Naive thymus-derived CD4-positive, alpha-beta T cell (primary cell): ENCODE measurements at regions not wholly inside any gene's neighbourhood (a gene's known extent, or its start where the extent isn't known, plus 50 kb on each side); places are given as distances from the start of the nearest gene placed in this dataset.

Source experiments
- ATAC-seq: fragments of 150-1000 bp; cut with Tn5 transposase; 2 replicates; pipeline ENCODE4 v1.10.0; 2021; ENCODE audit warnings: mild to moderate bottlenecking, moderate library complexity
- CTCF ChIA-PET: fragments of 350-600 bp; sonication (Branson Sonifier 250); formaldehyde crosslinking; loops from one replicate; lab custom pipeline; 2021; ENCODE audit warnings: antibody characterized with exemption; lab: Charles Lee
- POLR2A ChIA-PET: fragments of 350-600 bp; sonication (Branson Sonifier 250); formaldehyde crosslinking; loops from one replicate; lab custom pipeline; 2021; ENCODE audit warnings: antibody characterized with exemption, inconsistent platforms; lab: Charles Lee
- DNase-seq, 9 donors: peaks; one replicate each; pipeline versions ENCODE4 v3.0.0 to v3.0.0-alpha.2; 2020 to 2022; ENCODE audit warnings: mixed read lengths in 1 of 9
- H3K27ac ChIP-seq: one replicate; pipeline ENCODE4 v1.7.0; 2013; ENCODE audit warnings: mild to moderate bottlenecking, low read depth, low read length, moderate library complexity
- H3K27me3 ChIP-seq, 2 donors: one replicate each; pipeline ENCODE4 v1.7.0; 2013; ENCODE audit warnings: low read length in 2 of 2, mild to moderate bottlenecking in 2 of 2, moderate library complexity in 2 of 2; ENCODE audit not compliant: control insufficient read depth in 2 of 2, insufficient read depth in 2 of 2
- H3K36me3 ChIP-seq, 3 experiments: 1 replicate in 2 of 3; 2 replicates in 1 of 3; pipeline ENCODE4 v1.7.0; 2013; ENCODE audit warnings: low read length in 3 of 3, mild to moderate bottlenecking in 3 of 3, moderate library complexity in 1 of 3; ENCODE audit not compliant: insufficient read depth in 3 of 3, control insufficient read depth in 2 of 3
- H3K4me1 ChIP-seq, 2 donors: one replicate each; pipeline ENCODE4 v1.7.0; 2013; ENCODE audit warnings: low read length in 2 of 2, mild to moderate bottlenecking in 2 of 2, moderate library complexity in 1 of 2; ENCODE audit not compliant: control insufficient read depth in 2 of 2, insufficient read depth in 2 of 2
- H3K4me3 ChIP-seq: 2 replicates; pipeline ENCODE4 v1.7.0; 2013; ENCODE audit warnings: mild to moderate bottlenecking, low read length
- H3K9me3 ChIP-seq, 3 experiments: 1 replicate in 2 of 3; 2 replicates in 1 of 3; pipeline ENCODE4 v1.7.0; 2013; ENCODE audit warnings: low read length in 3 of 3; ENCODE audit not compliant: control insufficient read depth in 2 of 3
- H3K27ac Mint-ChIP-seq, 9 donors: one replicate each; pipeline ENCODE4 v1.8.0; 2020 to 2022; ENCODE audit warnings: mixed read lengths in 9 of 9, mild to moderate bottlenecking in 8 of 9, moderate library complexity in 5 of 9, inconsistent platforms in 2 of 9
- H3K27me3 Mint-ChIP-seq, 5 donors: one replicate each; pipeline ENCODE4 v1.8.0; 2021 to 2022; ENCODE audit warnings: mixed read lengths in 5 of 5, mild to moderate bottlenecking in 1 of 5
- H3K36me3 Mint-ChIP-seq, 5 donors: one replicate each; pipeline ENCODE4 v1.8.0; 2020 to 2022; ENCODE audit warnings: mixed read lengths in 5 of 5, mild to moderate bottlenecking in 3 of 5, inconsistent platforms in 1 of 5
- H3K4me1 Mint-ChIP-seq, 7 donors: one replicate each; pipeline ENCODE4 v1.8.0; 2020 to 2022; ENCODE audit warnings: mixed read lengths in 7 of 7, mild to moderate bottlenecking in 3 of 7, inconsistent platforms in 1 of 7
- H3K4me3 Mint-ChIP-seq, 10 donors: one replicate each; pipeline ENCODE4 v1.8.0; 2020 to 2022; ENCODE audit warnings: mild to moderate bottlenecking in 10 of 10, mixed read lengths in 10 of 10, moderate library complexity in 6 of 10, inconsistent platforms in 2 of 10
- H3K9me3 Mint-ChIP-seq, 11 donors: one replicate each; pipeline ENCODE4 v1.8.0; 2020 to 2022; ENCODE audit warnings: mixed read lengths in 11 of 11, mild to moderate bottlenecking in 4 of 11, inconsistent platforms in 1 of 11, moderate library complexity in 1 of 11
- intact Hi-C, 2 donors: fragments of 100-400 bp; cut with micrococcal nuclease; formaldehyde crosslinking; loops; one replicate each; pipeline ENCODE4 v1.15.1; 2023

DNA sequence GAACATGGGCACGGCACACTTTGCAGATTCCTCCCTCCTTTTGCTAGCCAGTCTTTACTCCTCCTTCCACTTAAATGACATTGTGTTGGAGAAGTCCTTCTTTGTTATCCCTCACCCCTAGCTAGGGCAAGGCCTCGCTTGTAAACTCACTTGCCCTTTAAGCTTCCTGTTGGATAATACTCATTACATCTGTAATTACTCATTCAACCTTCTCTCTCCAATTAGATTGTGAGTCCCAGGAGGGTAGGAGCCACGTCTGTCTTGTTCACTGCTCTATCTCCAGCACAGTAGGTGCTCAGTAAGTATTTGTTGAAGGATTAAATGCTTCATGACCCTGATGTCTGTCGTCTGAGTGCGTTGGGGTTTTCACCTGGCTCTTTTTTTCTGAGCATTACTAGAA lies 98.7 kb upstream of the USP24 start:
- DNase-seq (no peak), ATAC-seq (no peak)
- H3K36me3 Mint-ChIP-seq: no peaks in the 10 kb centered on the region
- no peaks in the 10 kb centered on the region for H3K36me3 ChIP-seq
- no peaks in the 10 kb centered on the region for H3K9me3 ChIP-seq
- peaks cover 0 to 9% (median 4%) of the 10 kb centered on the region in 7 donors for H3K4me1 Mint-ChIP-seq
- no peaks in the 10 kb centered on the region for H3K4me1 ChIP-seq
- no peaks in the 10 kb centered on the region for H3K27me3 ChIP-seq
- no peak overlapping the region for H3K4me3 ChIP-seq
- POLR2A ChIA-PET: no interaction called here
- H3K9me3 Mint-ChIP-seq: no peaks in the 10 kb centered on the region
- intact Hi-C loops: no loop called here
- no peak overlapping the region for H3K27ac Mint-ChIP-seq
- peaks cover 0 to 3% (median 0%) of the 10 kb centered on the region in 5 donors for H3K27me3 Mint-ChIP-seq
- CTCF ChIA-PET: no interaction called here
- no peak overlapping the region for H3K27ac ChIP-seq
- H3K4me3 Mint-ChIP-seq: no peak overlapping the region

DNA sequence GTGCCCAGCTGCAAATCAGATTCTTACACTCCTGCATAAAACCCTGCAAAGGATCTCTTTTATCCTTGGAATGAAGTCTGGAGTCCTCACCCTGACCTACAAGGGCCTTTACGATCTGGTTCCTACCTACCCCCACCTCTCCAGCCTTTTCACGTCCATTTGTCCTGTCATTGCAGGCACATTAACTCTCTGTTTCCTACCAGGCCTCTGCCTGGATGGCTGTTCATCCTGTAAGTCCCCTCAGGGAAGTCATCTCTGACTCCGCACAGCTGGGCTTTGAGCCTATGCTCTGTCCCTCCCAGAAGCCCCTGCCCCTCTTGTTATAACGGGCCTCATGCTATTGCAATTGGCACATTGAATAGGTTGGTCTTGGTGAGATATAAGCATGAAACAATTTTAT lies 96.8 kb upstream of the USP24 start:
- CTCF ChIA-PET: no interaction called here
- peaks cover 0 to 5% (median 3%) of the 10 kb centered on the region in 7 donors for H3K4me1 Mint-ChIP-seq
- Histone ChIP-seq H3K4me3 (no peak overlapping the region), H3K27me3 (no peaks in the 10 kb centered on the region), H3K36me3 (no peaks in the 10 kb centered on the region), H3K4me1 (no peaks in the 10 kb centered on the region), H3K27ac (no peak overlapping the region), H3K9me3 (no peaks in the 10 kb centered on the region)
- peaks cover 0 to 12% (median under 1%) of the 10 kb centered on the region in 5 donors for H3K27me3 Mint-ChIP-seq
- H3K36me3 Mint-ChIP-seq: no peaks in the 10 kb centered on the region
- intact Hi-C loops: no loop called here
- no peak for ATAC-seq
- H3K9me3 Mint-ChIP-seq: peaks cover 0 to under 1% (median 0%) of the 10 kb centered on the region in 11 donors
- POLR2A ChIA-PET: no interaction called here
- H3K27ac Mint-ChIP-seq: no peak overlapping the region
- no peak overlapping the region for H3K4me3 Mint-ChIP-seq
- no peak for DNase-seq

DNA sequence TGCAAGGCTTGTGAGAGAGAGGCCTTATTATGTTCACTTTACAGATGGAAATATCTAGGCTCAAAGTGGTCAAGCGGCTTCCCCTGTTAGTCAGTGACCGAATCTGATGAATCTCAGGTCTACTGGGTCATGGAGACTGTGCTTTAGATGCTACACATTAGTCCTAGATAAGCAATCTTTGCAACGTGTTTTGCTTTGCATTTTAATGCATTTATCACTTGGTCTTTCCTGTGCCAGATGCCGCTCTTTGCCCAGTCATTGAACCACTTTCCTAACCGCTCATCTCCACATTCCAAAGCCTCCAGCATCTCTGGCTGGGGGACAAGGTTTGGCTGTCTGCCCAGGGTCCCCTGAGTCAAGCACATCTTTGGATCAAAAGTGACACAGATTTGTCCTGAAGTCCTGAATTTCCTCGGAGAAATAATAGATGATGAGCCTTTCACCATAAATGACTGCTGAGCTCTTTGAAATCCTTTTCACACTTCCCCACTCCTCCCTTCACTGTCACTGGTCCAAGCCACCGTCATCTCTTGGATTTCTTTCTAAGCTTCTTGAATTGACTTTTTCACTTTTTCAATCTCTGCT lies 96.0 kb upstream of the USP24 start:
- no peaks in the 10 kb centered on the region for H3K27me3 ChIP-seq
- H3K27me3 Mint-ChIP-seq: peaks cover 0 to 12% (median 2%) of the 10 kb centered on the region in 5 donors
- H3K4me3 Mint-ChIP-seq: no peak overlapping the region
- peaks cover 0 to 3% (median 0%) of the 10 kb centered on the region in 7 donors for H3K4me1 Mint-ChIP-seq
- H3K36me3 ChIP-seq: no peaks in the 10 kb centered on the region
- peaks cover 0 to 2% (median 0%) of the 10 kb centered on the region in 11 donors for H3K9me3 Mint-ChIP-seq
- no peak overlapping the region for H3K4me3 ChIP-seq
- POLR2A ChIA-PET: no interaction called here
- no peak for ATAC-seq
- no peak overlapping the region for H3K27ac ChIP-seq
- no peak overlapping the region for H3K27ac Mint-ChIP-seq
- H3K4me1 ChIP-seq: no peaks in the 10 kb centered on the region
- no peaks in the 10 kb centered on the region for H3K9me3 ChIP-seq
- DNase-seq: no peak
- intact Hi-C loops: no loop called here
- H3K36me3 Mint-ChIP-seq: no peaks in the 10 kb centered on the region
- CTCF ChIA-PET: no interaction called here

DNA sequence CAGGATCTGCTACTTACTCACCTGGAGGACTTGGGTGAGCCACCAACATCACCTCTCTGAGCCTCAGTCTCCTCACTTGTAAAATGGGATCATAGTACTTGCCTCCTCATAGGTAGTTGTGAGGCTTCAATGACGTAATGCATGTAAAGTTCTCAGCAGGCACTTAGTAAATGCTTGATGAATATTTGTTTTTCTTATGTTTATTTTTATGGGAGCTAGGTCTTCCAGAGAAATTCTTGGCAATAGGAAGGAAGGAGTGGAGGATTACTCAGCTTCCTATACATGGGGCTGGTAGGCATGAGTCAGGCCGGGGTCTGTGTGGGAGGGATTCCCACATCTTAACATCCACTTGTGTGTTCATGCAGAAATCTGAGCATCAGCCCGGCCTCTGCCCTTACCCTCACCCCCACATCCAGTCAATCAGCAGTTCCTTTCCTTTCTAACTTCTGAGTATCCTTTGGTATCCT lies 95.4 kb upstream of the USP24 start:
- H3K27ac Mint-ChIP-seq: no peak overlapping the region
- H3K36me3 ChIP-seq: no peaks in the 10 kb centered on the region
- CTCF ChIA-PET: no interaction called here
- DNase-seq: no peak
- no peak overlapping the region for H3K4me3 ChIP-seq
- no peaks in the 10 kb centered on the region for H3K4me1 ChIP-seq
- H3K9me3 ChIP-seq: no peaks in the 10 kb centered on the region
- no peaks in the 10 kb centered on the region for H3K36me3 Mint-ChIP-seq
- H3K27me3 Mint-ChIP-seq: peaks cover 0 to 13% (median 3%) of the 10 kb centered on the region in 5 donors
- H3K4me1 Mint-ChIP-seq: peaks cover 0 to 3% (median 0%) of the 10 kb centered on the region in 7 donors
- no peaks in the 10 kb centered on the region for H3K27me3 ChIP-seq
- no peak overlapping the region for H3K27ac ChIP-seq
- H3K4me3 Mint-ChIP-seq: no peak overlapping the region
- H3K9me3 Mint-ChIP-seq: peaks cover 0 to 2% (median 0%) of the 10 kb centered on the region in 11 donors
- intact Hi-C loops: no loop called here
- POLR2A ChIA-PET: no interaction called here
- ATAC-seq: no peak

DNA sequence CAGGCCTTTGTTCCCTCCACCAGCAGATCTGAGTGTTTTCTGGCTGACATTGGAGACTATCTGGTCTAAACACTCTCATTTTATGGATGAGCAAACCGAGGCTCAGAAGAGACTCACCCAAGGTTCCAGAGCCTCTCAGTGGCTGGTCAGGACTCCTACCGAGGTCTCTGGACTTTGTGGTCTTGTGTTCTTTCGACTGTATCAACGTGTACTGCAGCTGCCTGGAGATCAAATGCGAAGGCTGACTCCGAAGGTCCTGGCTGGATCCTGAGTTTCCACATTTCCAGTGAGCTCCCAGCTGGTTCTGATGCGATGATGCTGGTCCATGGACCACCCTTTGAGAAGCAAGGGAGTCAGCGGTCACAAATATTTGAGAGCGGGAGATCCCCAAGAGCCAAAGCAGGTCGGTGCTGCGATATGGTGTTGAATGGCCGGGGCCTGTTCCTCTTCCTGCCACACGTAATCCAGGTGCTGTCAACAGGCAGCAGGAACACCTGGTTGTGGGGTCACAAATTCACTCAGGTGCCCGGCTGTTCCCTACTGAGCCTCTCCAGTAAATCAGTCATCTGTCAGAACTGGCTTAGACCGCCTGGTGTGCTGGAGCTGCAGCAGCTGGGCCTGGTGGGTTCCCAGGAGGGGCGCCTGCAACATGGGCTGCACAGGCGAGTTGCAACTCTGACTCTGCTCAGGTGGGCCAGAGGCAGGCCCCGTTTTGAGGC lies 94.8 kb upstream of the USP24 start:
- Histone ChIP-seq H3K4me3 (no peak overlapping the region), H3K36me3 (no peaks in the 10 kb centered on the region), H3K9me3 (no peaks in the 10 kb centered on the region), H3K4me1 (no peaks in the 10 kb centered on the region), H3K27ac (no peak overlapping the region), H3K27me3 (no peaks in the 10 kb centered on the region)
- H3K27ac Mint-ChIP-seq: no peak overlapping the region
- H3K4me1 Mint-ChIP-seq: peaks cover 0 to 3% (median 0%) of the 10 kb centered on the region in 7 donors
- peaks cover 0 to 3% (median 0%) of the 10 kb centered on the region in 11 donors for H3K9me3 Mint-ChIP-seq
- CTCF ChIA-PET: no interaction called here
- no peaks in the 10 kb centered on the region for H3K36me3 Mint-ChIP-seq
- H3K4me3 Mint-ChIP-seq: no peak overlapping the region
- ATAC-seq (no peak), DNase-seq (no peak)
- POLR2A ChIA-PET: no interaction called here
- intact Hi-C loops: no loop called here
- peaks cover 0 to 19% (median 8%) of the 10 kb centered on the region in 5 donors for H3K27me3 Mint-ChIP-seq

DNA sequence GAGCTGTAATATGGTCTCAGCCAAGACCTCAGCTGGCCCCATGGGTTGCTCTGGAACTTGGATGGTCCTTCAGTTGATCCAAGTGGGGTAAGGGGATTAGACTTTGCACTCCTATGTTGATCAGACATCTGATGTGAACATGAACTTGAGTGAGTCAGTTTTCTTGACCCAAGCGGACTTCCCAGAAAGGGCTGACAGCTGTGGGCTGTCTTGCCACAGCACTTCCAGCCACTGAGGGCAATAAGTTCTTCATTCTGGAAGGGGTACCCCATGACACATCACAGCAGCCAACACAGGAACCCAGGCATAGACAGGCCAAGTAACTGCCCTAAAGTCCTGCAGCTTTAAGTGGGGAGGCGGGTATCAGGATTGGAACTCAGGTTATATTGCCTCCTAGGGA lies 93.9 kb upstream of the USP24 start:
- intact Hi-C loops: no loop called here
- Histone ChIP-seq H3K36me3 (no peaks in the 10 kb centered on the region), H3K9me3 (no peaks in the 10 kb centered on the region), H3K4me3 (no peak overlapping the region), H3K27ac (no peak overlapping the region), H3K27me3 (no peaks in the 10 kb centered on the region), H3K4me1 (no peaks in the 10 kb centered on the region)
- DNase-seq (no peak), ATAC-seq (no peak)
- Mint-ChIP-seq H3K9me3 (peaks cover 0 to 4% (median 0%) of the 10 kb centered on the region in 11 donors), H3K27me3 (peaks cover 3 to 21% (median 12%) of the 10 kb centered on the region in 5 donors), H3K27ac (no peak overlapping the region), H3K4me1 (peaks cover 0 to 3% (median 0%) of the 10 kb centered on the region in 7 donors), H3K36me3 (no peaks in the 10 kb centered on the region), H3K4me3 (no peak overlapping the region)
- ChIA-PET CTCF (no interaction called here), POLR2A (no interaction called here)
